Osteoblast (primary cell): ENCODE measurements at regions not wholly inside any gene's neighbourhood (a gene's known extent, or its start where the extent isn't known, plus 50 kb on each side); places are given as distances from the start of the nearest gene placed in this dataset.
A peak's percentile ranks its signal among the peaks of the same experiment; 100 is the strongest.

Source experiments
- DNase-seq: peaks from one replicate; pipeline ENCODE4 v3.0.0; 2011; ENCODE audit warnings: low spot score, mixed read lengths; ENCODE audit not compliant: insufficient read length; ENCODE audit errors: missing footprints
- H2AFZ ChIP-seq: 2 replicates; pipeline ENCODE4 v1.6.0; 2011; ENCODE audit warnings: mild to moderate bottlenecking, low read length
- H3K27ac ChIP-seq: 2 replicates; pipeline ENCODE4 v1.5.1; 2011; ENCODE audit warnings: mild to moderate bottlenecking, low read depth, low read length, moderate library complexity
- H3K27me3 ChIP-seq: 2 replicates; pipeline ENCODE4 v1.6.0; 2012; ENCODE audit warnings: mild to moderate bottlenecking, control low read depth, inconsistent platforms, low read length, moderate library complexity; ENCODE audit not compliant: insufficient read depth
- H3K36me3 ChIP-seq: 2 replicates; pipeline ENCODE4 v1.5.1; 2011; ENCODE audit warnings: mild to moderate bottlenecking, low read length, control low read depth, moderate library complexity; ENCODE audit not compliant: insufficient read depth
- H3K4me1 ChIP-seq: 2 replicates; pipeline ENCODE4 v1.5.1; 2011; ENCODE audit warnings: mild to moderate bottlenecking, low read length, control low read depth, moderate library complexity; ENCODE audit not compliant: insufficient read depth
- H3K4me2 ChIP-seq: 2 replicates; pipeline ENCODE4 v1.6.0; 2011; ENCODE audit warnings: mild to moderate bottlenecking, low read length; ENCODE audit not compliant: insufficient read depth
- H3K4me3 ChIP-seq: fragments of 200-600 bp; sonication (generic); 3 replicates; pipeline ENCODE4 v1.5.1; 2012; ENCODE audit warnings: mild to moderate bottlenecking, low read length, inconsistent platforms; ENCODE audit not compliant: insufficient read depth
- H3K79me2 ChIP-seq: 2 replicates; pipeline ENCODE4 v1.6.0; 2012; ENCODE audit warnings: mild to moderate bottlenecking, low read length, control low read depth, inconsistent platforms; ENCODE audit not compliant: insufficient read depth
- H3K9me3 ChIP-seq: 2 replicates; pipeline ENCODE4 v1.5.1; 2011; ENCODE audit warnings: low read depth, low read length, control low read depth
- H4K20me1 ChIP-seq: 2 replicates; pipeline ENCODE4 v1.6.0; 2012; ENCODE audit warnings: mild to moderate bottlenecking, low read length, control low read depth; ENCODE audit not compliant: insufficient read depth
- TF ChIP-seq, protein P1 (sequence below): IDR thresholded peaks from 2 replicates; pipeline ENCODE4 v1.5.1; 2011; ENCODE audit warnings: mild to moderate bottlenecking, low read depth, low read length, moderate library complexity; ENCODE audit errors: extremely low read depth

DNA sequence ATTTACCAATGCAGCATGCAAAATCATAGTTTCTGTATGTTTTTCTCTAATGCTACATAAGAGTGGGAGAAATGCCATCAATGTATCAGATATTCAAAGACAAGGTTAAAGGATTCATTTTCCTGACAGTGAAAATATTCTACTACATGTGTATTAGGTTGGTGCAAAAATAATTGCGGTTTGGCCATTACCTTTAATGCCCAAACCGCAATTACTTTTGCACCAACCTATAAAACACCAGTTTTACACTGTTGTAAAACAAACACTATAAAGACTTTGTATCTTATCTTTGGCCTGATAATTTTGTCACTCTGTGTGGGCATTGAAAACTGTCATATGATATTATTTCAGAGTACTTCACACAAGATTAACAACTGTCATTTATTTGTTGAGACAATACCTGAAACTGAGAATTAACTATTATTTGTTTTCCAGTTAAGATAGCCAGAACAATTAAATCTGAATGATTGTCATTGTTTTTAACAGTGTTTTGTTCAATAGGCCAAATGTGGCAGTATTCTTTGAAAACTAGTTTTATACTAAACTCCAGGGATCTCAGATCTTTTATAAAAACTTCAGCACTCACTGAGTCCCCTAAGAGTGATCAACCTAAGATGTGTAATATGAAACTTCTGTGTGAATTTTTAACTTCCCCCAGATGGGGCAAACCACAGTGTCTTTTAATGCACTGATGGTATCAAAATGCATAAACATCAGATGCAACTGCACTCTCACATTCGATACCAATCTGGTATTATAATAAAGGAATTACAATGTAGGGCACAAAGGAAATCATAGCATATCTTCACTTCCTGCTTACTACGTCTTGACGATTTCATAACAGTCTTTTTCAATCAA, 53.8 kb upstream of the FBN2 start:
- DNase-seq, result no peak
- Histone ChIP-seq H4K20me1 (no peaks in the 10 kb centered on the region), H3K36me3 (no peaks in the 10 kb centered on the region), H3K4me1 (no peaks in the 10 kb centered on the region), H2AFZ (no peak overlapping the region), H3K4me2 (no peak overlapping the region), H3K79me2 (no peaks in the 10 kb centered on the region), H3K4me3 (no peak overlapping the region), H3K9me3 (no peaks in the 10 kb centered on the region), H3K27me3 (no peaks in the 10 kb centered on the region), H3K27ac (no peak overlapping the region)
- TF ChIP-seq, protein P1, sequence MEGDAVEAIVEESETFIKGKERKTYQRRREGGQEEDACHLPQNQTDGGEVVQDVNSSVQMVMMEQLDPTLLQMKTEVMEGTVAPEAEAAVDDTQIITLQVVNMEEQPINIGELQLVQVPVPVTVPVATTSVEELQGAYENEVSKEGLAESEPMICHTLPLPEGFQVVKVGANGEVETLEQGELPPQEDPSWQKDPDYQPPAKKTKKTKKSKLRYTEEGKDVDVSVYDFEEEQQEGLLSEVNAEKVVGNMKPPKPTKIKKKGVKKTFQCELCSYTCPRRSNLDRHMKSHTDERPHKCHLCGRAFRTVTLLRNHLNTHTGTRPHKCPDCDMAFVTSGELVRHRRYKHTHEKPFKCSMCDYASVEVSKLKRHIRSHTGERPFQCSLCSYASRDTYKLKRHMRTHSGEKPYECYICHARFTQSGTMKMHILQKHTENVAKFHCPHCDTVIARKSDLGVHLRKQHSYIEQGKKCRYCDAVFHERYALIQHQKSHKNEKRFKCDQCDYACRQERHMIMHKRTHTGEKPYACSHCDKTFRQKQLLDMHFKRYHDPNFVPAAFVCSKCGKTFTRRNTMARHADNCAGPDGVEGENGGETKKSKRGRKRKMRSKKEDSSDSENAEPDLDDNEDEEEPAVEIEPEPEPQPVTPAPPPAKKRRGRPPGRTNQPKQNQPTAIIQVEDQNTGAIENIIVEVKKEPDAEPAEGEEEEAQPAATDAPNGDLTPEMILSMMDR, result no peak

DNA sequence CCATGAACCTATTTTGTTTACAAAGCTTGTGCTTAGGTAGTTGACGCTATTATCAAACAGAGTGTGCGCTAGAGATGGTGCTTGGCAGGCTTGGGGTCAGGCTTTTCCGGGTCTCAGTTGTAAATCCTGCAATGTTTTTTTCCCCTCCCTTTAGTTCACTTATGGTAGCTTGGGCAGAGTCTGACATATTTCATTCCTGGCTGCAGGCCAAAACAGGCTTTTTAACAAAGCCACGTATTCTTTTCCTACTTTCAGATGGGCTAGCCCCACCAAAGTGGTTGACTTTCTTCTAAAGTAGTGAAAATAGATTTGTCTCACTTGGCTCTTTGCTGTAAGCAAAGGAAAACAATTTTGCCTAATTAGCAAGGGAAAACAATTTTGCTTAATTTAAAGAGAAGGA, 58.0 kb upstream of the FBN2 start:
- Histone ChIP-seq H3K4me3 (no peak overlapping the region), H3K79me2 (no peaks in the 10 kb centered on the region), H2AFZ (peak overlapping the region; percentile 41), H3K4me1 (no peaks in the 10 kb centered on the region), H3K9me3 (no peaks in the 10 kb centered on the region), H3K36me3 (no peaks in the 10 kb centered on the region), H3K4me2 (no peak overlapping the region), H3K27ac (no peak overlapping the region), H3K27me3 (no peaks in the 10 kb centered on the region), H4K20me1 (no peaks in the 10 kb centered on the region)
- TF ChIP-seq, protein P1, result no peak
- DNase-seq, result no peak

DNA sequence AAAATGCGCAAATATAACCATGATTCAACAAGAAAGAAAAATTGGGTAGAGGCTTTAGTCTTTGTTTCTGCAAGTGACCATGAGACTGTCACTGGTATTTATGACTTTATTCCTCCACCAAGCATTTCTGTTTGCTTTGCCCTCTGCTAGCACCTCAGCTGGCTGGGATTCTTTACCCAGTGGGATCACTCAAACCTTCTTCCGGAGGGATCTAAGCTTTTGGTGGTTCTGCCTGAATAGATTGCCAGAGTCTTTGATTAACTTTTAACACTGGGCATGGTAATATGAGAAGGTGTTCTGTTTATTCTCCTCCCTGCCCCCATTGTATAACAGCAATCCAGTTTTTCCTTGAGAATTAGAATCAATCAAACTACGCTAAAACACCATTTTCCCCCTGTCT, 59.1 kb upstream of the FBN2 start:
- Histone ChIP-seq H3K9me3 (no peaks in the 10 kb centered on the region), H2AFZ (no peak overlapping the region), H3K4me3 (no peak overlapping the region), H3K4me2 (no peak overlapping the region), H3K27me3 (no peaks in the 10 kb centered on the region), H4K20me1 (no peaks in the 10 kb centered on the region), H3K79me2 (no peaks in the 10 kb centered on the region), H3K4me1 (no peaks in the 10 kb centered on the region), H3K27ac (no peak overlapping the region), H3K36me3 (no peaks in the 10 kb centered on the region)
- TF ChIP-seq, protein P1, result no peak
- no peak for DNase-seq

DNA sequence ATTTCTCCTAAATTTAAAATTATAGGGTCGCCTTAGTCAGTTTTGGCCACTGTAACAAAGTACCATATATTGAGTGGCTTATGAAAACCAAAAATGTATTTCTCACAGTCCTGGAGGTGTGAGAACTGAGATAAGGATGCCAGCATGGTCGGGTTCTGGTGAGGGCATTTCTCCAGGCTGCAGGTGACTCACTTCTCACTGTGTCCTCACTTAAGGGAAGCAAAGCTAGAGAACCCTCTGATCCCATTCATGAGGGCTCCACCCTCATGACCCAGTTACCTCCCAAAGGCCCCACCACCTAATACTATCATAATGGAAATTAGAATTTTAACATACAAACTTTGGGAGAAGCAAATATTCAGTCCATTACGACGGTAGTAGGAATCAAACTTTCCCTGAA, 75.1 kb upstream of the FBN2 start:
- Histone ChIP-seq H3K36me3 (no peaks in the 10 kb centered on the region), H2AFZ (no peak overlapping the region), H3K27ac (no peak overlapping the region), H3K4me1 (no peaks in the 10 kb centered on the region), H4K20me1 (no peaks in the 10 kb centered on the region), H3K9me3 (no peaks in the 10 kb centered on the region), H3K27me3 (no peaks in the 10 kb centered on the region), H3K79me2 (no peaks in the 10 kb centered on the region), H3K4me2 (no peak overlapping the region), H3K4me3 (no peak overlapping the region)
- DNase-seq, result no peak
- TF ChIP-seq, protein P1, result no peak
